ENCODE measurements at regions not wholly inside any gene's neighbourhood (a gene's known extent, or its start where the extent isn't known, plus 50 kb on each side); places are given as distances from the start of the nearest gene placed in this dataset.

- TF ChIP-seq MAX (IDR thresholded peaks at IDR 0.05; ENCODE audit: insufficient read depth, insufficient read length) (no peak), POLR2A (IDR thresholded peaks at IDR 0.05; ENCODE audit: low read depth, low read length) (no peak), CTCF (IDR thresholded peaks at IDR 0.05; ENCODE audit: extremely low read depth in 1 of 2, insufficient read depth in 1 of 2, low read depth in 1 of 2, low read length in 2 of 2) (no peak), POLR2AphosphoS5 (IDR thresholded peaks at IDR 0.05; ENCODE audit: insufficient read depth, low read depth, low read length) (no peak), EZH2 (IDR thresholded peaks at IDR 0.05; ENCODE audit: borderline replicate concordance, low read depth, low read length, severe bottlenecking) (no peak), JUN (IDR thresholded peaks at IDR 0.05; ENCODE audit: borderline replicate concordance, insufficient read depth, insufficient read length, low read depth) (no peak), FOS (IDR thresholded peaks at IDR 0.05; ENCODE audit: borderline replicate concordance, insufficient read depth, low read length) (no peak)
Observed at GRCh38 chr4:19540859-19541540, 710.7 kb upstream of the SLIT2 start.

All from endothelial cell of umbilical vein (primary cell).